ENCODE measurements at regions not wholly inside any gene's neighbourhood (a gene's known extent, or its start where the extent isn't known, plus 50 kb on each side); places are given as distances from the start of the nearest gene placed in this dataset.
"Not testable (repeated sequence)": the region's sequence is repeated elsewhere in the genome, so short reads cannot be mapped to it uniquely, and the experiment has no call there.

- H3K4me3 Mint-ChIP-seq, result no peak overlapping the region
- WGBS (ENCODE audit: insufficient coverage), result no CpG with 5 or more reads among the region's 1 CpG
- intact Hi-C loops (cut with micrococcal nuclease), result no loop called here
- DNase-seq, result no peak
- Histone ChIP-seq H3K79me2 (ENCODE audit: insufficient read depth, low read length) (no peaks in the 10 kb centered on the region), H3K27ac (ENCODE audit: low read depth in 1 of 2, low read length in 2 of 2) (no peak overlapping the region), H3K9ac (ENCODE audit: insufficient read depth, low read length, poor library complexity, severe bottlenecking) (no peak overlapping the region), H3K27me3 (ENCODE audit: control insufficient read depth in 2 of 2, insufficient read depth in 2 of 2, low read length in 2 of 2) (no peaks in the 10 kb centered on the region), H4K20me1 (ENCODE audit: insufficient read depth, low read length) (no peaks in the 10 kb centered on the region), H3K36me3 (replicated peaks in 1 of 2; ENCODE audit: control insufficient read depth in 1 of 2, insufficient read depth in 2 of 2, low read length in 2 of 2) (no peaks in the 10 kb centered on the region), H3K4me3 (replicated peaks in 1 of 3; ENCODE audit: low read depth in 2 of 3, low read length in 3 of 3) (no peak overlapping the region), H3K9me3 (replicated peaks in 1 of 2; ENCODE audit: control insufficient read depth in 1 of 2, insufficient read depth in 1 of 2, low read length in 2 of 2) (no peaks in the 10 kb centered on the region), H3K4me1 (ENCODE audit: control insufficient read depth in 1 of 2, insufficient read depth in 2 of 2, low read length in 2 of 2) (no peaks in the 10 kb centered on the region), H2AFZ (ENCODE audit: insufficient read depth, low read depth, low read length, poor library complexity, severe bottlenecking) (no peak overlapping the region), H3K4me2 (replicated peaks; ENCODE audit: extremely low read depth, low read length, poor library complexity, severe bottlenecking) (no peak overlapping the region)
- TF ChIP-seq CTCF (IDR thresholded peaks at IDR 0.05), result no peak
- peaks cover 0 to 5% (median 0%) of the 10 kb centered on the region in 7 donors for H3K9me3 Mint-ChIP-seq
- H3K27me3 Mint-ChIP-seq (ENCODE audit: low read depth in 3 of 3), result peaks cover 0 to 2% (median 0%) of the 10 kb centered on the region in 3 donors
- no peaks in the 10 kb centered on the region for H3K4me1 Mint-ChIP-seq
- H3K27ac Mint-ChIP-seq, result no peak overlapping the region
- no peaks in the 10 kb centered on the region for H3K36me3 Mint-ChIP-seq
Observed at GRCh38 chr4:17234678-17235077, 277.2 kb downstream of the QDPR start.

GRCh38 chr4:17232566-17233253, 279.2 kb downstream of the QDPR start:
- H3K9ac ChIP-seq (ENCODE audit: insufficient read depth, low read length, poor library complexity, severe bottlenecking), result no peak overlapping the region
- no peaks in the 10 kb centered on the region for H3K4me1 Mint-ChIP-seq
- H4K20me1 ChIP-seq (ENCODE audit: insufficient read depth, low read length), result no peaks in the 10 kb centered on the region
- H3K4me3 ChIP-seq (replicated peaks in 1 of 3; ENCODE audit: low read depth in 2 of 3, low read length in 3 of 3), result no peak overlapping the region
- no peaks in the 10 kb centered on the region for H3K36me3 Mint-ChIP-seq
- H3K79me2 ChIP-seq (ENCODE audit: insufficient read depth, low read length), result no peaks in the 10 kb centered on the region
- no peak for DNase-seq
- no peaks in the 10 kb centered on the region for H3K36me3 ChIP-seq (replicated peaks in 1 of 2; ENCODE audit: control insufficient read depth in 1 of 2, insufficient read depth in 2 of 2, low read length in 2 of 2)
- intact Hi-C loops (cut with micrococcal nuclease), result no loop called here
- no peaks in the 10 kb centered on the region for H3K9me3 ChIP-seq (replicated peaks in 1 of 2; ENCODE audit: control insufficient read depth in 1 of 2, insufficient read depth in 1 of 2, low read length in 2 of 2)
- no peak overlapping the region for H3K27ac Mint-ChIP-seq
- H2AFZ ChIP-seq (ENCODE audit: insufficient read depth, low read depth, low read length, poor library complexity, severe bottlenecking), result no peak overlapping the region
- no peak for TF ChIP-seq CTCF (IDR thresholded peaks at IDR 0.05)
- peaks cover 0 to 9% (median 3%) of the 10 kb centered on the region in 7 donors for H3K9me3 Mint-ChIP-seq
- peaks cover 0 to 2% (median 0%) of the 10 kb centered on the region in 3 donors for H3K27me3 Mint-ChIP-seq (ENCODE audit: low read depth in 3 of 3)
- H3K27me3 ChIP-seq (ENCODE audit: control insufficient read depth in 2 of 2, insufficient read depth in 2 of 2, low read length in 2 of 2), result no peaks in the 10 kb centered on the region
- no peaks in the 10 kb centered on the region for H3K4me1 ChIP-seq (ENCODE audit: control insufficient read depth in 1 of 2, insufficient read depth in 2 of 2, low read length in 2 of 2)
- no peak overlapping the region for H3K4me3 Mint-ChIP-seq
- H3K27ac ChIP-seq (ENCODE audit: low read depth in 1 of 2, low read length in 2 of 2), result no peak overlapping the region
- no CpG with 5 or more reads among the region's 3 CpGs for WGBS (ENCODE audit: insufficient coverage)
- H3K4me2 ChIP-seq (replicated peaks; ENCODE audit: extremely low read depth, low read length, poor library complexity, severe bottlenecking), result no peak overlapping the region

GRCh38 chr4:17231880-17232475, 279.9 kb downstream of the QDPR start:
- H3K4me1 ChIP-seq (ENCODE audit: control insufficient read depth in 1 of 2, insufficient read depth in 2 of 2, low read length in 2 of 2); H3K4me3 Mint-ChIP-seq; H3K9me3 Mint-ChIP-seq; H3K4me2 ChIP-seq (replicated peaks; ENCODE audit: extremely low read depth, low read length, poor library complexity, severe bottlenecking); intact Hi-C loops (cut with micrococcal nuclease); H3K27ac Mint-ChIP-seq; H3K4me3 ChIP-seq (replicated peaks in 1 of 3; ENCODE audit: low read depth in 2 of 3, low read length in 3 of 3); H3K9me3 ChIP-seq (replicated peaks in 1 of 2; ENCODE audit: control insufficient read depth in 1 of 2, insufficient read depth in 1 of 2, low read length in 2 of 2); H3K36me3 Mint-ChIP-seq; H3K79me2 ChIP-seq (ENCODE audit: insufficient read depth, low read length); H2AFZ ChIP-seq (ENCODE audit: insufficient read depth, low read depth, low read length, poor library complexity, severe bottlenecking); H3K36me3 ChIP-seq (replicated peaks in 1 of 2; ENCODE audit: control insufficient read depth in 1 of 2, insufficient read depth in 2 of 2, low read length in 2 of 2); H4K20me1 ChIP-seq (ENCODE audit: insufficient read depth, low read length); H3K27ac ChIP-seq (ENCODE audit: low read depth in 1 of 2, low read length in 2 of 2); H3K27me3 ChIP-seq (ENCODE audit: control insufficient read depth in 2 of 2, insufficient read depth in 2 of 2, low read length in 2 of 2); H3K27me3 Mint-ChIP-seq (ENCODE audit: low read depth in 3 of 3); DNase-seq; H3K9ac ChIP-seq (ENCODE audit: insufficient read depth, low read length, poor library complexity, severe bottlenecking); H3K4me1 Mint-ChIP-seq: not testable (repeated sequence)
- 94% methylated on average over 6 of the region's 9 CpGs for WGBS (ENCODE audit: insufficient coverage)
